Thyroid gland (tissue), 4 donors: ENCODE measurements at regions not wholly inside any gene's neighbourhood (a gene's known extent, or its start where the extent isn't known, plus 50 kb on each side); places are given as distances from the start of the nearest gene placed in this dataset.

Source experiments
- POLR2A ChIP-seq, 2 donors: fragments of 450-650 bp; IDR thresholded peaks; one replicate each; pipeline ENCODE4 v1.6.1; 2017; ENCODE audit warnings: antibody characterized with exemption in 2 of 2, mild to moderate bottlenecking in 2 of 2, moderate library complexity in 1 of 2
- TF ChIP-seq, protein P1 (sequence below), 6 experiments: fragments of 200-600 bp in 3 of 6; fragments of 450-650 bp in 3 of 6; sonication (generic) in 3 of 6; IDR thresholded peaks; one replicate each; pipeline ENCODE4 v1.5.1; 2016 to 2019; ENCODE audit warnings: antibody characterized with exemption in 6 of 6, mild to moderate bottlenecking in 2 of 6, inconsistent platforms in 1 of 6, moderate library complexity in 1 of 6

DNA sequence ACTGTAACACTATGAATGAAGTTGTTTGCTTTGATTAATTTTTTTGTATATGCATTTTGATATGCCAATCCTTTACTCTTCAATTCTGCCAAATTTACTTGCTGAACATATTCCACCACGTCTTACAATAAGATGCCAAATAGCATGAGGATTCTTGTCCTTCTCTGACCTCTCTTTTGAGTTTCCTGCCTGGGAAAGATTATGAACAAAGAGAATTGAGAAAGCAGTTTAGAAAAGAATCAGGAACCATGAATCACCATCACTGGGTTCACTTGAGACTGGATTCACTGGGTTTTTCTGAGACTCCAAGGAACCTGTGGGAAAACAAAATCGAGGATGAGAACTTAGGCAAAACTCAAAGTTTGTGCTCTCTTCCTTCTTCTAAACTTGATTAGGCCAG is 256.5 kb downstream of the CETN3 start:
- TF ChIP-seq POLR2A (IDR thresholded peaks at IDR 0.05): no peak
- TF ChIP-seq, protein P1, sequence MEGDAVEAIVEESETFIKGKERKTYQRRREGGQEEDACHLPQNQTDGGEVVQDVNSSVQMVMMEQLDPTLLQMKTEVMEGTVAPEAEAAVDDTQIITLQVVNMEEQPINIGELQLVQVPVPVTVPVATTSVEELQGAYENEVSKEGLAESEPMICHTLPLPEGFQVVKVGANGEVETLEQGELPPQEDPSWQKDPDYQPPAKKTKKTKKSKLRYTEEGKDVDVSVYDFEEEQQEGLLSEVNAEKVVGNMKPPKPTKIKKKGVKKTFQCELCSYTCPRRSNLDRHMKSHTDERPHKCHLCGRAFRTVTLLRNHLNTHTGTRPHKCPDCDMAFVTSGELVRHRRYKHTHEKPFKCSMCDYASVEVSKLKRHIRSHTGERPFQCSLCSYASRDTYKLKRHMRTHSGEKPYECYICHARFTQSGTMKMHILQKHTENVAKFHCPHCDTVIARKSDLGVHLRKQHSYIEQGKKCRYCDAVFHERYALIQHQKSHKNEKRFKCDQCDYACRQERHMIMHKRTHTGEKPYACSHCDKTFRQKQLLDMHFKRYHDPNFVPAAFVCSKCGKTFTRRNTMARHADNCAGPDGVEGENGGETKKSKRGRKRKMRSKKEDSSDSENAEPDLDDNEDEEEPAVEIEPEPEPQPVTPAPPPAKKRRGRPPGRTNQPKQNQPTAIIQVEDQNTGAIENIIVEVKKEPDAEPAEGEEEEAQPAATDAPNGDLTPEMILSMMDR (IDR thresholded peaks at IDR 0.05): no peak
